Effector memory CD8-positive, alpha-beta T cell (primary cell): ENCODE measurements at regions not wholly inside any gene's neighbourhood (a gene's known extent, or its start where the extent isn't known, plus 50 kb on each side); places are given as distances from the start of the nearest gene placed in this dataset.

ENCODE experiments used
- ATAC-seq: fragments of 150-1000 bp; cut with Tn5 transposase; replicated peaks from 2 replicates; pipeline ENCODE4 v1.10.0; 2021; ENCODE audit warnings: mild to moderate bottlenecking, moderate library complexity
- DNase-seq, 3 experiments: peaks; one replicate each; pipeline ENCODE4 v3.0.0; 2021
- H3K27ac Mint-ChIP-seq, 2 donors: one replicate each; pipeline ENCODE4 v1.8.0; 2022; ENCODE audit warnings: mild to moderate bottlenecking in 2 of 2, mixed read lengths in 2 of 2, moderate library complexity in 2 of 2
- H3K27me3 Mint-ChIP-seq, 2 donors: one replicate each; pipeline ENCODE4 v1.8.0; 2022; ENCODE audit warnings: mixed read lengths in 2 of 2
- H3K36me3 Mint-ChIP-seq: one replicate; pipeline ENCODE4 v1.8.0; 2022; ENCODE audit warnings: mild to moderate bottlenecking, moderate library complexity, mixed read lengths; ENCODE audit not compliant: insufficient read depth
- H3K4me1 Mint-ChIP-seq, 2 donors: one replicate each; pipeline ENCODE4 v1.8.0; 2022; ENCODE audit warnings: low read depth in 2 of 2, mixed read lengths in 2 of 2
- H3K4me3 Mint-ChIP-seq, 2 donors: one replicate each; pipeline ENCODE4 v1.8.0; 2022; ENCODE audit warnings: mild to moderate bottlenecking in 2 of 2, mixed read lengths in 2 of 2, moderate library complexity in 2 of 2
- H3K9me3 Mint-ChIP-seq, 2 donors: one replicate each; pipeline ENCODE4 v1.8.0; 2022; ENCODE audit warnings: mixed read lengths in 2 of 2

GRCh38 chr4:16993956-16994840 lies 95.8 kb upstream of the LDB2 start:
- H3K9me3 Mint-ChIP-seq: no peaks in the 10 kb centered on the region
- H3K27ac Mint-ChIP-seq: no peak overlapping the region
- no peaks in the 10 kb centered on the region for H3K36me3 Mint-ChIP-seq
- no peak overlapping the region for H3K4me3 Mint-ChIP-seq
- DNase-seq (no peak), ATAC-seq (no peak)
- H3K4me1 Mint-ChIP-seq: no peaks in the 10 kb centered on the region
- peaks cover 0 to 5% of the 10 kb centered on the region in 2 donors for H3K27me3 Mint-ChIP-seq

- DNase-seq: no peak
- no peaks in the 10 kb centered on the region for H3K36me3 Mint-ChIP-seq
- H3K4me3 Mint-ChIP-seq: no peak overlapping the region
- no peak overlapping the region for H3K27ac Mint-ChIP-seq
- H3K9me3 Mint-ChIP-seq: peaks cover 0 to 4% of the 10 kb centered on the region in 2 donors
- no peaks in the 10 kb centered on the region for H3K4me1 Mint-ChIP-seq
- ATAC-seq: no peak
- no peaks in the 10 kb centered on the region for H3K27me3 Mint-ChIP-seq
Observed at GRCh38 chr4:16992566-16993225, 94.3 kb upstream of the LDB2 start.

- no peaks in the 10 kb centered on the region for H3K4me1 Mint-ChIP-seq
- H3K4me3 Mint-ChIP-seq: no peak overlapping the region
- H3K27ac Mint-ChIP-seq: no peak overlapping the region
- no peaks in the 10 kb centered on the region for H3K27me3 Mint-ChIP-seq
- ATAC-seq (no peak), DNase-seq (no peak)
- no peaks in the 10 kb centered on the region for H3K36me3 Mint-ChIP-seq
- peaks cover 0 to 4% of the 10 kb centered on the region in 2 donors for H3K9me3 Mint-ChIP-seq
Observed at GRCh38 chr4:16991450-16991849, 93.0 kb upstream of the LDB2 start.

- Mint-ChIP-seq H3K4me1 (no peaks in the 10 kb centered on the region), H3K27me3 (no peaks in the 10 kb centered on the region), H3K36me3 (no peaks in the 10 kb centered on the region), H3K4me3 (no peak overlapping the region), H3K27ac (no peak overlapping the region), H3K9me3 (peaks cover 0 to 4% of the 10 kb centered on the region in 2 donors)
- no peak for DNase-seq
- ATAC-seq: no peak
Observed at GRCh38 chr4:16989371-16989770, 90.9 kb upstream of the LDB2 start.

GRCh38 chr4:16988814-16989213 lies 90.4 kb upstream of the LDB2 start:
- no peaks in the 10 kb centered on the region for H3K36me3 Mint-ChIP-seq
- ATAC-seq (no peak), DNase-seq (no peak)
- H3K27me3 Mint-ChIP-seq: no peaks in the 10 kb centered on the region
- H3K4me1 Mint-ChIP-seq: no peaks in the 10 kb centered on the region
- no peak overlapping the region for H3K27ac Mint-ChIP-seq
- H3K9me3 Mint-ChIP-seq: peaks cover 0 to 4% of the 10 kb centered on the region in 2 donors
- H3K4me3 Mint-ChIP-seq: no peak overlapping the region

GRCh38 chr4:16977081-16977480 lies 78.6 kb upstream of the LDB2 start:
- Mint-ChIP-seq H3K27me3 (peaks cover 12 to 18% of the 10 kb centered on the region in 2 donors), H3K9me3 (no peaks in the 10 kb centered on the region), H3K36me3 (no peaks in the 10 kb centered on the region), H3K27ac (no peak overlapping the region), H3K4me3 (no peak overlapping the region), H3K4me1 (no peaks in the 10 kb centered on the region)
- ATAC-seq (no peak), DNase-seq (no peak)

- H3K4me3 Mint-ChIP-seq: no peak overlapping the region
- H3K9me3 Mint-ChIP-seq: no peaks in the 10 kb centered on the region
- no peak overlapping the region for H3K27ac Mint-ChIP-seq
- no peak for DNase-seq
- ATAC-seq: no peak
- peaks cover 4 to 24% of the 10 kb centered on the region in 2 donors for H3K27me3 Mint-ChIP-seq
- H3K4me1 Mint-ChIP-seq: no peaks in the 10 kb centered on the region
- H3K36me3 Mint-ChIP-seq: no peaks in the 10 kb centered on the region
Observed at GRCh38 chr4:16969696-16970135, 71.3 kb upstream of the LDB2 start.

- DNase-seq (no peak), ATAC-seq (no peak)
- no peak overlapping the region for H3K4me3 Mint-ChIP-seq
- no peaks in the 10 kb centered on the region for H3K4me1 Mint-ChIP-seq
- H3K9me3 Mint-ChIP-seq: no peaks in the 10 kb centered on the region
- H3K27me3 Mint-ChIP-seq: peaks cover 0 to 16% of the 10 kb centered on the region in 2 donors
- no peak overlapping the region for H3K27ac Mint-ChIP-seq
- no peaks in the 10 kb centered on the region for H3K36me3 Mint-ChIP-seq
Observed at GRCh38 chr4:16967722-16968121, 69.3 kb upstream of the LDB2 start.

GRCh38 chr4:16959305-16959704 lies 60.9 kb upstream of the LDB2 start:
- no peaks in the 10 kb centered on the region for H3K4me1 Mint-ChIP-seq
- H3K27ac Mint-ChIP-seq: no peak overlapping the region
- no peak for DNase-seq
- H3K27me3 Mint-ChIP-seq: peaks cover 0 to 14% of the 10 kb centered on the region in 2 donors
- ATAC-seq: no peak
- H3K4me3 Mint-ChIP-seq: no peak overlapping the region
- no peaks in the 10 kb centered on the region for H3K36me3 Mint-ChIP-seq
- H3K9me3 Mint-ChIP-seq: peaks cover 5 to 9% of the 10 kb centered on the region in 2 donors

GRCh38 chr4:16952896-16953630 lies 54.6 kb upstream of the LDB2 start:
- Mint-ChIP-seq H3K4me3 (no peak overlapping the region), H3K9me3 (peaks cover 0 to 2% of the 10 kb centered on the region in 2 donors), H3K36me3 (no peaks in the 10 kb centered on the region), H3K27ac (no peak overlapping the region), H3K27me3 (peaks cover 0 to 17% of the 10 kb centered on the region in 2 donors), H3K4me1 (peaks cover 0 to 2% of the 10 kb centered on the region in 2 donors)
- no peak for DNase-seq
- ATAC-seq: no peak

GRCh38 chr4:16952462-16952871 lies 54.0 kb upstream of the LDB2 start:
- H3K27me3 Mint-ChIP-seq: peaks cover 0 to 17% of the 10 kb centered on the region in 2 donors
- DNase-seq (no peak), ATAC-seq (no peak)
- H3K9me3 Mint-ChIP-seq: peaks cover 0 to 2% of the 10 kb centered on the region in 2 donors
- no peak overlapping the region for H3K4me3 Mint-ChIP-seq
- H3K36me3 Mint-ChIP-seq: no peaks in the 10 kb centered on the region
- peaks cover 0 to 2% of the 10 kb centered on the region in 2 donors for H3K4me1 Mint-ChIP-seq
- no peak overlapping the region for H3K27ac Mint-ChIP-seq
